Activated CD8-positive, alpha-beta T cell treated with anti-CD3 and anti-CD28 coated beads, Interleukin-2, amount 10 ng/mL, durations not matched to agents 7 days and 5 days (primary cell): ENCODE measurements at regions not wholly inside any gene's neighbourhood (a gene's known extent, or its start where the extent isn't known, plus 50 kb on each side); places are given as distances from the start of the nearest gene placed in this dataset.
"Not testable (repeated sequence)": the region's sequence is repeated elsewhere in the genome, so short reads cannot be mapped to it uniquely, and the experiment has no call there.

ENCODE experiments used
- ATAC-seq: fragments of 150-1000 bp; cut with Tn5 transposase; one replicate; pipeline ENCODE4 v1.10.0; 2021; ENCODE audit warnings: moderate library complexity
- CTCF ChIA-PET: fragments of 350-600 bp; sonication (Branson Sonifier 250); formaldehyde crosslinking; loops from one replicate; lab custom pipeline; 2021; ENCODE audit warnings: antibody characterized with exemption; lab: Charles Lee
- POLR2A ChIA-PET: fragments of 350-600 bp; sonication (Branson Sonifier 250); formaldehyde crosslinking; loops from one replicate; lab custom pipeline; 2021; ENCODE audit warnings: antibody characterized with exemption; lab: Charles Lee
- DNase-seq: peaks from one replicate; pipeline ENCODE4 v3.0.0-alpha.2; 2020
- H3K27ac Mint-ChIP-seq: one replicate; pipeline ENCODE4 v1.8.0; 2021; ENCODE audit warnings: mild to moderate bottlenecking, mixed read lengths
- H3K27me3 Mint-ChIP-seq: one replicate; pipeline ENCODE4 v1.8.0; 2021; ENCODE audit warnings: low read depth, mixed read lengths
- H3K36me3 Mint-ChIP-seq: one replicate; pipeline ENCODE4 v1.8.0; 2021; ENCODE audit warnings: low read depth, mixed read lengths
- H3K4me1 Mint-ChIP-seq: one replicate; pipeline ENCODE4 v1.8.0; 2021; ENCODE audit warnings: low read depth, mixed read lengths
- H3K4me3 Mint-ChIP-seq: one replicate; pipeline ENCODE4 v1.8.0; 2021; ENCODE audit warnings: mild to moderate bottlenecking, mixed read lengths
- H3K9me3 Mint-ChIP-seq: one replicate; pipeline ENCODE4 v1.8.0; 2022; ENCODE audit warnings: mixed read lengths; ENCODE audit not compliant: insufficient read depth

DNA sequence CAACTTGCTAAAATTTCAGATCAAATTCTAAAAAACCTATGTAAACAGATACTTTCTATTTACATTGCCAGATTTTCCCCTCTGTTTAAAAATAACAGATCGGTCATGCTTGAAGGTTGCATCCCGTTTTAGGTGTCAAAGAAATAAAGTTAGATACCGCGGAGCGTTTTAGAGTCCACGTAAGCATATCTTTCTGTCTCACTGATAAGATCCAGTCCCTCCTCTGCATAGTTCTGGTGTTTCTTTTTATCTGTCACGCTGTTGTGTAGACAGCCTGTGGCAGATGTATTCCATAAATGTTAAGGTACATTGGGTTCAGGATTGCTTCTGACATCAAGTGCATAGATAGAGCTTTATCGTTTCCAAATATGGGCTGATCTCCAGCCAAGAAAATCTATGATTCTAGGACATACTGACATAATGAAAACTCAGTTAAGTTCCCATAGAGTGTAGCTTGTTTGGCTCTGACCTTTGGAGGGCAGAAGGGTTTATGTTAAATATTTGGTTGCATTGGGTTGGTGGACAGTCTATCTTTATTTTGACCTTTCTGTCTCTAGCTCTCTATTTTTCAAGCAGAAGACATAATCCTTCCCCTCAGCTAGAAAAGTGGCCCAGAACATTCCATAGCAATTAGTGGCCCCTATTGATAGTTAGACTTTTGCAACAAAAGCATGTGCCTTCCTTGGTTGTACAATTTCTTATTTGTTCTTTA lies 109.2 kb downstream of the GPR85 start:
- H3K36me3 Mint-ChIP-seq, H3K27me3 Mint-ChIP-seq, H3K9me3 Mint-ChIP-seq, ATAC-seq, POLR2A ChIA-PET, DNase-seq, H3K27ac Mint-ChIP-seq, H3K4me3 Mint-ChIP-seq, CTCF ChIA-PET, H3K4me1 Mint-ChIP-seq: not testable (repeated sequence)

GRCh38 chr7:112970771-112971170 lies 115.9 kb downstream of the GPR85 start:
- H3K27me3 Mint-ChIP-seq: no peaks in the 10 kb centered on the region
- no peak for ATAC-seq
- DNase-seq: no peak
- ChIA-PET CTCF (no interaction called here), POLR2A (no interaction called here)
- no peaks in the 10 kb centered on the region for H3K4me1 Mint-ChIP-seq
- no peak overlapping the region for H3K27ac Mint-ChIP-seq
- no peaks in the 10 kb centered on the region for H3K36me3 Mint-ChIP-seq
- no peak overlapping the region for H3K4me3 Mint-ChIP-seq
- H3K9me3 Mint-ChIP-seq: no peaks in the 10 kb centered on the region

DNA sequence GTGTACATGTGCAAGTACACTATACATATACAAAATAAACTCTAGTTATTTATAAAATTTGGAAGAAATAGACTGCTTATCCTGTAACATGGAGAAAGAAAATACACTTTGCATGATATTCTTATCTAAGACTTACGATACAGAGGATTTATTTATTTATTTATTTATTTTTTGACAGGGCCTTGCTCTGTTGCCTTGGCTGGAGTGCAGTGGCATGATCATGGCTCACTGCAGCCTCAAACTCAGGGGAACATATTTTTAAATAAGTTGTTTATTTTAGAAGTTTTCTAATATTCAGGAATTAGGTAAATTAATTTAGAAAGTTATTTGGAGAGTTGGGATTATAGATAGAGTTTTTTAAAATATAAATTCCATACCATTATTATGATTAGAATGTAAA lies 116.7 kb downstream of the GPR85 start:
- ATAC-seq (no peak), DNase-seq (no peak)
- Mint-ChIP-seq H3K4me1 (no peaks in the 10 kb centered on the region), H3K27ac (no peak overlapping the region), H3K27me3 (no peaks in the 10 kb centered on the region), H3K4me3 (no peak overlapping the region), H3K9me3 (no peaks in the 10 kb centered on the region), H3K36me3 (no peaks in the 10 kb centered on the region)
- ChIA-PET CTCF (interaction anchor here (1.0 kb wide), 1 partner anchor 59 kb away, joined by 3 read pairs; no protein-coding TSS in a partner anchor), POLR2A (no interaction called here)

DNA sequence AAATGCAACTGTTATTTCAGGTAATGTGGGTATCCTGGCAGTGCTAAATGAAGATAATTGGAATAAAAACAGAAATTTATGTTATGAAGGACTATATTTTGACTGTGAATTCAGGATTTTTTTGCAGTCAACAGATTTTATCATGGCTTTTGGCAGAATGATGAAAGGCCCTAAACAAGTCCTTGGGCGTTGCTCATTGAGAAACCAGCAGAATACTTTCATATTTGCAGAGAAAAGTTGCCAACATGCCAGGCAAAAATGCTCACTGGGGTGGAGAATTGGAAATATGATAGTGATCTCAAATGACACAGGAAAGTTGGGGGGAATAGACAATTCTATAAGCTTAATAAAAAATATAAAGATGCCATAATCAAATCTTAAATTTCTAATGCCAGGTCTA lies 121.1 kb downstream of the GPR85 start:
- H3K4me3 Mint-ChIP-seq: no peak overlapping the region
- H3K4me1 Mint-ChIP-seq: no peaks in the 10 kb centered on the region
- ChIA-PET CTCF (no interaction called here), POLR2A (no interaction called here)
- peaks cover 4% of the 10 kb centered on the region for H3K27me3 Mint-ChIP-seq
- no peak for ATAC-seq
- DNase-seq: no peak
- no peak overlapping the region for H3K27ac Mint-ChIP-seq
- no peaks in the 10 kb centered on the region for H3K9me3 Mint-ChIP-seq
- H3K36me3 Mint-ChIP-seq: no peaks in the 10 kb centered on the region

GRCh38 chr7:112963634-112964033 lies 123.0 kb downstream of the GPR85 start:
- H3K9me3 Mint-ChIP-seq: no peaks in the 10 kb centered on the region
- no peaks in the 10 kb centered on the region for H3K36me3 Mint-ChIP-seq
- DNase-seq (no peak), ATAC-seq (no peak)
- no peak overlapping the region for H3K4me3 Mint-ChIP-seq
- no peaks in the 10 kb centered on the region for H3K4me1 Mint-ChIP-seq
- H3K27ac Mint-ChIP-seq: no peak overlapping the region
- H3K27me3 Mint-ChIP-seq: peaks cover 4% of the 10 kb centered on the region
- ChIA-PET POLR2A (no interaction called here), CTCF (no interaction called here)

GRCh38 chr7:112962815-112963214 lies 123.8 kb downstream of the GPR85 start:
- Mint-ChIP-seq H3K36me3 (no peaks in the 10 kb centered on the region), H3K27ac (no peak overlapping the region), H3K4me1 (no peaks in the 10 kb centered on the region), H3K27me3 (peaks cover 4% of the 10 kb centered on the region), H3K4me3 (no peak overlapping the region), H3K9me3 (no peaks in the 10 kb centered on the region)
- no peak for DNase-seq
- ATAC-seq: no peak
- POLR2A ChIA-PET: no interaction called here
- CTCF ChIA-PET: no interaction called here

GRCh38 chr7:112959276-112959675 lies 127.4 kb downstream of the GPR85 start:
- no peak for DNase-seq
- ChIA-PET CTCF (no interaction called here), POLR2A (no interaction called here)
- Mint-ChIP-seq H3K36me3 (no peaks in the 10 kb centered on the region), H3K27me3 (peaks cover 6% of the 10 kb centered on the region), H3K4me3 (no peak overlapping the region), H3K4me1 (no peaks in the 10 kb centered on the region), H3K9me3 (no peaks in the 10 kb centered on the region), H3K27ac (no peak overlapping the region)
- ATAC-seq: no peak

GRCh38 chr7:112958775-112959174 lies 127.9 kb downstream of the GPR85 start:
- ATAC-seq (no peak), DNase-seq (no peak)
- CTCF ChIA-PET: no interaction called here
- H3K9me3 Mint-ChIP-seq: no peaks in the 10 kb centered on the region
- no peaks in the 10 kb centered on the region for H3K36me3 Mint-ChIP-seq
- POLR2A ChIA-PET: no interaction called here
- H3K27ac Mint-ChIP-seq: no peak overlapping the region
- H3K4me1 Mint-ChIP-seq: no peaks in the 10 kb centered on the region
- H3K4me3 Mint-ChIP-seq: no peak overlapping the region
- peaks cover 4% of the 10 kb centered on the region for H3K27me3 Mint-ChIP-seq

GRCh38 chr7:112957901-112958300 lies 128.7 kb downstream of the GPR85 start:
- POLR2A ChIA-PET: no interaction called here
- Mint-ChIP-seq H3K27me3 (peaks cover 3% of the 10 kb centered on the region), H3K4me1 (no peaks in the 10 kb centered on the region), H3K27ac (no peak overlapping the region), H3K36me3 (no peaks in the 10 kb centered on the region), H3K9me3 (no peaks in the 10 kb centered on the region), H3K4me3 (no peak overlapping the region)
- CTCF ChIA-PET: no interaction called here
- ATAC-seq (no peak), DNase-seq (no peak)

DNA sequence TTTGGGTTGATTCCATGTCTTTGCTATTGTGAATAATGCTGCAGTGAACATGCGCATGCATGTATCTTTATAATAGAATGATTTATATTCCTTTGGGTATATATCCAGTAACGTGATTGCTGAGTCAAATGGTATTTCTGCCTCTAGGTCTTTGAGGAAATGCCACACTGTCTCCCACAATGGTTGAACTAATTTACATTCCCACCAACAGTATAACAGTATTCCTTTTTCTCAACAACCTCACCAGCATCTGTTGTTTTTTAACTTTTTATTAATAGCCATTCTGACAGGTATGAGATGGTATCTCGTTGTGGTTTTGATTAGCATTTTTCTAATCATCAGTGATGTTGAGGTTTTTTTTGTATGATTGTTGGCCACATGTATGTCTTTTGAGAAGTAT lies 133.6 kb downstream of the GPR85 start:
- peaks cover 22% of the 10 kb centered on the region for H3K27me3 Mint-ChIP-seq
- ATAC-seq, POLR2A ChIA-PET, CTCF ChIA-PET, H3K36me3 Mint-ChIP-seq, H3K4me1 Mint-ChIP-seq, H3K27ac Mint-ChIP-seq, H3K4me3 Mint-ChIP-seq, DNase-seq, H3K9me3 Mint-ChIP-seq: not testable (repeated sequence)

DNA sequence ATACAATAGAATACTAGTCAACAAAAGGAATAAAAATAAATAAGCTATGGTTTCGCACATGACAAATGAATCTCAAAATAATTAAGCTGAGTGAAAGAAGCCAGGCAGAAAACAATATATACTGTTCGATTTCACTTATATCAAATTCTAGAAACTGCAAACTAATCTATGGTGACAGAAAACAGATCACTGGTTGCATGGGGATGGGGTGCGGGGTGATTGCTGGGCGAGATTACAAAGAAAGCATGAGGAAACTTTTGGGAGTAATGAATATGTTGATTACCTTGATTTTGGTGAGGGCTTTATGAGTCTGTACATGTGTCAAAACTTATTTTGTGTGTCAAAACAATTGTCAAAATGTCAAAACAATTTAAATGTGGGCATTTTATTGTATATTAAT lies 135.6 kb downstream of the GPR85 start:
- CTCF ChIA-PET: no interaction called here
- no peaks in the 10 kb centered on the region for H3K36me3 Mint-ChIP-seq
- POLR2A ChIA-PET: interaction anchor here (1.1 kb wide), 1 partner anchor 11 kb away, joined by 3 read pairs; a partner anchor contains a TSS
- H3K27me3 Mint-ChIP-seq: peaks cover 30% of the 10 kb centered on the region
- DNase-seq: no peak
- no peaks in the 10 kb centered on the region for H3K4me1 Mint-ChIP-seq
- H3K27ac Mint-ChIP-seq: no peak overlapping the region
- no peak for ATAC-seq
- H3K9me3 Mint-ChIP-seq: no peaks in the 10 kb centered on the region
- H3K4me3 Mint-ChIP-seq: no peak overlapping the region

DNA sequence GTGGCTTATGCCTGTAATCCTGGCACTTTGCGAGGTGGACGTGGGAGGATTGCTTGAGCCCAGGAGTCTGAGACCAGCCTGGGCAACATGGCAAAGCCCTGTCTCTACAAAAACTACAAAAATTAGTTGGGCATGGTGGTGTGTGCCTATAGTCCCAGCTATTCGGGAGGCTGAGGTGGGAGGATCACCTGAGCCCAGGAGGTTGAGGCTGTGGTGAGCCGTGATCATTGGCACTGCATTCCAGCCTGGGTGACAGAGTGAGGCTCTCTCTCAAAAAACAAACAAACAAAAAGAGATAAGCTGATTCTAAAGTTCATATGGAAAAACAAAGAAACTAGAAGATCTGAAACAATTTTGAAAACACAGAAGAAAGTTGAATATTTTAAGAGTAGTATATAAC lies 136.9 kb downstream of the GPR85 start:
- CTCF ChIA-PET, POLR2A ChIA-PET, H3K36me3 Mint-ChIP-seq, H3K4me3 Mint-ChIP-seq, H3K9me3 Mint-ChIP-seq, DNase-seq, H3K4me1 Mint-ChIP-seq, H3K27ac Mint-ChIP-seq, ATAC-seq: not testable (repeated sequence)
- peaks cover 29% of the 10 kb centered on the region for H3K27me3 Mint-ChIP-seq

- H3K4me1 Mint-ChIP-seq: no peaks in the 10 kb centered on the region
- ATAC-seq (no peak), DNase-seq (no peak)
- peaks cover 28% of the 10 kb centered on the region for H3K27me3 Mint-ChIP-seq
- no peaks in the 10 kb centered on the region for H3K36me3 Mint-ChIP-seq
- H3K9me3 Mint-ChIP-seq: no peaks in the 10 kb centered on the region
- ChIA-PET CTCF (no interaction called here), POLR2A (no interaction called here)
- H3K4me3 Mint-ChIP-seq: no peak overlapping the region
- H3K27ac Mint-ChIP-seq: no peak overlapping the region
Measured at GRCh38 chr7:112946350-112946749, 140.3 kb downstream of the GPR85 start.
